ENCODE measurements at regions not wholly inside any gene's neighbourhood (a gene's known extent, or its start where the extent isn't known, plus 50 kb on each side); places are given as distances from the start of the nearest gene placed in this dataset.

- ATAC-seq: no peak
Measured at GRCh38 chr4:19631814-19632213, 619.9 kb upstream of the SLIT2 start.

More at GRCh38 chr4:19631814-19632213, 619.9 kb upstream of the SLIT2 start:
- H3K4me3 ChIP-seq: no peak overlapping the region
- no peaks in the 10 kb centered on the region for H3K9me3 ChIP-seq (replicated peaks; ENCODE audit: control insufficient read depth, insufficient read depth, low read length)
- FAIRE-seq (no peak), DNase-seq (ENCODE audit: low read depth, low spot score) (no peak)
- intact Hi-C loops (cut with micrococcal nuclease; ENCODE audit: unreplicated experiment) (no loop called here), in situ Hi-C loops (cut with MboI) (no loop called here)
- H3K27me3 ChIP-seq (replicated peaks in 1 of 2; ENCODE audit: control insufficient read depth in 2 of 2, insufficient read depth in 2 of 2, low read length in 1 of 2): no peaks in the 10 kb centered on the region
- H3K4me1 ChIP-seq (ENCODE audit: control insufficient read depth, insufficient read depth, low read length): no peaks in the 10 kb centered on the region
- no TSS peak for BruUV-seq (replicated peaks)
- no peaks in the 10 kb centered on the region for H3K79me2 ChIP-seq (ENCODE audit: control insufficient read depth, insufficient read depth, low read length)
- 60% methylated on average over 1 of the region's 1 CpG for WGBS (ENCODE audit: insufficient coverage, insufficient replicate concordance, low lambda C conversion rate, missing lambda C conversion rate)
- no peak overlapping the region for H2AFZ ChIP-seq (ENCODE audit: control insufficient read depth, low read depth, low read length)
- RAD21 ChIA-PET (ENCODE audit: unreplicated experiment): no interaction called here
- SMC1A ChIA-PET (ENCODE audit: uncharacterized antibody, unreplicated experiment): no interaction called here
- H3K9ac ChIP-seq (ENCODE audit: control insufficient read depth, insufficient read depth, low read length): no peak overlapping the region
- H3K36me3 ChIP-seq (ENCODE audit: control insufficient read depth in 2 of 2, insufficient read depth in 2 of 2, low read length in 1 of 2): no peaks in the 10 kb centered on the region
- POLR2A ChIA-PET: no interaction called here
- CTCF ChIA-PET: no interaction called here
- no peaks in the 10 kb centered on the region for H4K20me1 ChIP-seq (ENCODE audit: control insufficient read depth, insufficient read depth)
- H3K27ac ChIP-seq (ENCODE audit: control insufficient read depth, insufficient read depth): no peak overlapping the region
- TF ChIP-seq BACH1 (IDR thresholded peaks at IDR 0.05; ENCODE audit: borderline replicate concordance) (no peak), TCF3 (IDR thresholded peaks at IDR 0.05; ENCODE audit: borderline replicate concordance, insufficient read depth, low read depth, low read length) (no peak), RAD51 (IDR thresholded peaks at IDR 0.05) (no peak), TBL1XR1 (IDR thresholded peaks at IDR 0.05; ENCODE audit: low read depth, low read length) (no peak), SKIL (IDR thresholded peaks at IDR 0.05; ENCODE audit: low read depth, poor library complexity, severe bottlenecking) (no peak), EZH2 (IDR thresholded peaks at IDR 0.05; ENCODE audit: borderline replicate concordance, control insufficient read depth, low read depth, low read length) (no peak), ZNF687 (IDR thresholded peaks at IDR 0.05) (no peak), ZNF24 (IDR thresholded peaks at IDR 0.05) (no peak), CBFB (IDR thresholded peaks at IDR 0.05; ENCODE audit: low read depth) (no peak)
- TF ChIP-seq, protein P1, sequence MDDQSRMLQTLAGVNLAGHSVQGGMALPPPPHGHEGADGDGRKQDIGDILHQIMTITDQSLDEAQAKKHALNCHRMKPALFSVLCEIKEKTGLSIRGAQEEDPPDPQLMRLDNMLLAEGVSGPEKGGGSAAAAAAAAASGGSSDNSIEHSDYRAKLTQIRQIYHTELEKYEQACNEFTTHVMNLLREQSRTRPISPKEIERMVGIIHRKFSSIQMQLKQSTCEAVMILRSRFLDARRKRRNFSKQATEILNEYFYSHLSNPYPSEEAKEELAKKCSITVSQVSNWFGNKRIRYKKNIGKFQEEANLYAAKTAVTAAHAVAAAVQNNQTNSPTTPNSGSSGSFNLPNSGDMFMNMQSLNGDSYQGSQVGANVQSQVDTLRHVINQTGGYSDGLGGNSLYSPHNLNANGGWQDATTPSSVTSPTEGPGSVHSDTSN (IDR thresholded peaks at IDR 0.05; ENCODE audit: insufficient replicate concordance, low read depth, low read length): no peak
- TF ChIP-seq, protein P2, sequence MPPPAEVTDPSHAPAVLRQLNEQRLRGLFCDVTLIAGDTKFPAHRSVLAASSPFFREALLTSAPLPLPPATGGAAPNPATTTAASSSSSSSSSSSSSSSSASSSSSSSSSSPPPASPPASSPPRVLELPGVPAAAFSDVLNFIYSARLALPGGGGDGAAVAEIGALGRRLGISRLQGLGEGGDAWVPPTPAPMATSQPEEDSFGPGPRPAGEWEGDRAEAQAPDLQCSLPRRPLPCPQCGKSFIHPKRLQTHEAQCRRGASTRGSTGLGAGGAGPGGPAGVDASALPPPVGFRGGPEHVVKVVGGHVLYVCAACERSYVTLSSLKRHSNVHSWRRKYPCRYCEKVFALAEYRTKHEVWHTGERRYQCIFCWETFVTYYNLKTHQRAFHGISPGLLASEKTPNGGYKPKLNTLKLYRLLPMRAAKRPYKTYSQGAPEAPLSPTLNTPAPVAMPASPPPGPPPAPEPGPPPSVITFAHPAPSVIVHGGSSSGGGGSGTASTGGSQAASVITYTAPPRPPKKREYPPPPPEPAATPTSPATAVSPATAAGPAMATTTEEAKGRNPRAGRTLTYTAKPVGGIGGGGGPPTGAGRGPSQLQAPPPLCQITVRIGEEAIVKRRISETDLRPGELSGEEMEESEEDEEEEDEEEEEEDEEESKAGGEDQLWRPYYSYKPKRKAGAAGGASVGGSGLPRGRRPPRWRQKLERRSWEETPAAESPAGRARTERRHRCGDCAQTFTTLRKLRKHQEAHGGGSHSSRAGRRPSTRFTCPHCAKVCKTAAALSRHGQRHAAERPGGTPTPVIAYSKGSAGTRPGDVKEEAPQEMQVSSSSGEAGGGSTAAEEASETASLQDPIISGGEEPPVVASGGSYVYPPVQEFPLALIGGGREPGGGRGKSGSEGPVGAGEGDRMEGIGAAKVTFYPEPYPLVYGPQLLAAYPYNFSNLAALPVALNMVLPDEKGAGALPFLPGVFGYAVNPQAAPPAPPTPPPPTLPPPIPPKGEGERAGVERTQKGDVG (CRISPR knock-in tag; IDR thresholded peaks at IDR 0.05): no peak
- H3K4me2 ChIP-seq (ENCODE audit: control insufficient read depth, insufficient read depth): no peak overlapping the region

Measured in GM12878 (cell line).